ENCODE measurements at regions not wholly inside any gene's neighbourhood (a gene's known extent, or its start where the extent isn't known, plus 50 kb on each side); places are given as distances from the start of the nearest gene placed in this dataset.

GRCh38 chr11:21949763-21950413, 243.0 kb upstream of the ANO5 start:
- Histone ChIP-seq H3K4me1 (peaks cover 0 to 1% (median 0%) of the 10 kb centered on the region in 12 donors), H3K27me3 (no peaks in the 10 kb centered on the region), H3K4me3 (no peak overlapping the region), H3K36me3 (no peaks in the 10 kb centered on the region), H3K27ac (no peak overlapping the region), H3K9me3 (peaks cover 0 to 15% (median 0%) of the 10 kb centered on the region in 12 donors)
- intact Hi-C loops (cut with DNase I), result no loop called here
- DNase-seq (no peak), ATAC-seq (no peak)
- WGBS, 4 donors, result 86 to 88% (median 87%) methylated on average over 3 of the region's 3 CpGs
- TF ChIP-seq POLR2A (IDR thresholded peaks at IDR 0.05) (no peak), CTCF (IDR thresholded peaks at IDR 0.05) (no peak)

GRCh38 chr11:21963013-21963412, 229.9 kb upstream of the ANO5 start:
- H3K4me1 ChIP-seq, result no peaks in the 10 kb centered on the region

GRCh38 chr11:21965221-21965620, 227.7 kb upstream of the ANO5 start:
- Histone ChIP-seq H3K4me1 (no peaks in the 10 kb centered on the region), H3K9me3 (no peaks in the 10 kb centered on the region), H3K4me3 (no peak overlapping the region), H3K36me3 (no peaks in the 10 kb centered on the region), H3K27me3 (no peaks in the 10 kb centered on the region), H3K27ac (no peak overlapping the region)
- TF ChIP-seq CTCF (IDR thresholded peaks at IDR 0.05) (no peak), POLR2A (IDR thresholded peaks at IDR 0.05) (no peak)
- intact Hi-C loops (cut with DNase I), result loop anchor here in 1 of 10 donors (2.0 kb wide), 1 partner anchor 22 kb away; no protein-coding TSS in a partner anchor
- ATAC-seq, result no peak
- no peak for DNase-seq
- WGBS, 4 donors, result 43 to 63% (median 55%) methylated on average over 5 of the region's 5 CpGs

More at GRCh38 chr11:21963013-21963412, 229.9 kb upstream of the ANO5 start:
- no peak for DNase-seq
- Histone ChIP-seq H3K36me3 (no peaks in the 10 kb centered on the region), H3K9me3 (peaks cover 0 to 4% (median 0%) of the 10 kb centered on the region in 12 donors), H3K4me3 (no peak overlapping the region), H3K27ac (no peak overlapping the region), H3K27me3 (no peaks in the 10 kb centered on the region)
- ATAC-seq, result no peak
- TF ChIP-seq CTCF (IDR thresholded peaks at IDR 0.05) (no peak), POLR2A (IDR thresholded peaks at IDR 0.05) (no peak)
- intact Hi-C loops (cut with DNase I), result no loop called here
- WGBS, 4 donors, result 41 to 66% (median 56%) methylated on average over 2 of the region's 2 CpGs

- intact Hi-C loops (cut with DNase I), result no loop called here
- no peak for ATAC-seq
Observed at GRCh38 chr11:21968702-21969101, 224.2 kb upstream of the ANO5 start.

More at GRCh38 chr11:21968702-21969101, 224.2 kb upstream of the ANO5 start:
- WGBS, 4 donors, result 71 to 83% (median 78%) methylated on average over 1 of the region's 1 CpG
- Histone ChIP-seq H3K9me3 (peaks cover 0 to 11% (median 0%) of the 10 kb centered on the region in 12 donors), H3K36me3 (no peaks in the 10 kb centered on the region), H3K27me3 (no peaks in the 10 kb centered on the region), H3K4me3 (no peak overlapping the region), H3K27ac (no peak overlapping the region), H3K4me1 (no peaks in the 10 kb centered on the region)
- no peak for DNase-seq
- TF ChIP-seq POLR2A (IDR thresholded peaks at IDR 0.05) (no peak), CTCF (IDR thresholded peaks at IDR 0.05) (no peak)

Data from heart left ventricle (tissue), 16 donors.